ENCODE measurements at regions not wholly inside any gene's neighbourhood (a gene's known extent, or its start where the extent isn't known, plus 50 kb on each side); places are given as distances from the start of the nearest gene placed in this dataset.

GRCh38 chr10:28243923-28244322 lies 58.9 kb downstream of the MPP7 start:
- TF ChIP-seq CTCF (IDR thresholded peaks at IDR 0.05; ENCODE audit: insufficient read depth, low read length, poor library complexity, severe bottlenecking) (no peak), EZH2phosphoT487 (conservative IDR thresholded peaks at IDR 0.05; ENCODE audit: low read length) (no peak)
